ENCODE measurements at regions not wholly inside any gene's neighbourhood (a gene's known extent, or its start where the extent isn't known, plus 50 kb on each side); places are given as distances from the start of the nearest gene placed in this dataset.

GRCh38 chr9:109886041-109886440 lies 106.0 kb downstream of the PALM2AKAP2 start:
- no peak for DNase-seq

DNA sequence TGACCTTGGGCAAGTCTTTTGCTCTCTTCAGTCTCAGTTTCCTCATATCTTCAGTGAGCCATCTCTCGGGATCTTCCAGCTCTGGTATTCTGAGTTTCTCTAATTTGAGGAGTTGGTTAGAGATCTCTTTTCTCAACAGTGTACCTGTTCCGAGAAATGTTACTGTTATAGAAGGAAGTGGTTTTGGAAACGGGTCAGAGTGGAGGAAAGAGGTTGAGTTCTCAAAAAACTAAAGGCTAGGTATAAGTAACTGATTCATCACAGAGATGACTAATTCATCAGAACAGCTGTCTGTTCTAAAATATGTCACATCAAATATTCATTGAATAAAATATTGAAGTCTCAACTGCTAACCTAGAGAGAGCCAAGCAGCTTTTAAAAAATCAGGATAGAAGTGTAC lies 106.6 kb downstream of the PALM2AKAP2 start:
- DNase-seq = no peak

- no peak for DNase-seq
These were observed 107.1 kb downstream of the PALM2AKAP2 start for GRCh38 chr9:109887079-109887478.

DNA sequence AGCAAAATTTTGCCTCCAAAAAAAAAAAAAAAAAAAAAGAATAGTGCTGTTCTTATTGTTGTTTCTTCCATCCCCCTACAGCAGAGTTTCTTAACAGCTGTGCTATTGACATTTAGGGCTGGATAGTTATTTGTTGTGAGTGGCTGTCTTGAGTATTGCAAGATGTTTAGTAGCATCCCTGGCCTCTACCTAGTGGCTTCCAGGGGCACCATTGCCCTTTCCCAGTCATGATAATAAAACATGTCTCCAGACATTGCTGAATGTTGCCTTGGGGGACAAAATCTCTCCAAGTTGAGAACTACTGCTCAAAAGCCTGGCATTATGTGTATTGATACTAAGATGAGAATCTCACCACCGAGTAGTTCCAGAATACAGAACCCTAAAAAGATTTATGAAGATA lies 108.7 kb downstream of the PALM2AKAP2 start:
- no peak for DNase-seq

GRCh38 chr9:109889456-109889855 lies 109.5 kb downstream of the PALM2AKAP2 start:
- no peak for DNase-seq

DNA sequence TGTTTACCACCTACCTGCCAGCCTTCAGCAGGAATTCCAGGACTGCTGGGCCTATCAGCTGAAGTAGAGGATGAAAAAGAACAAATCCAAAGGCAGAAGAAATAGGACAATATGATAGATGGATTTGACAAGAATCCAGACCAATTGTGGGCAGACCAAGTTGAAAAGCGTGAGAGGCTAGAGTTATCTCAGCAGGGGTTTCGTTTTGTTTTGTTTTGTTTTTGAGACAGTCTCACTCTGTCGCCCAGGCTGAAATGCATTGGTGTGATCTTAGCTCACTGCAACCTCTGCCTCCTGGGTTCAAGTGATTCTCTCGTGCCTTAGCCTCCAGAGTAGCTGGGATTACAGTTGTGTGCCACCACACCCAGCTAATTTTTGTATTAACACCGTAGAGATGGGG lies 113.2 kb downstream of the PALM2AKAP2 start:
- DNase-seq = no peak

DNA sequence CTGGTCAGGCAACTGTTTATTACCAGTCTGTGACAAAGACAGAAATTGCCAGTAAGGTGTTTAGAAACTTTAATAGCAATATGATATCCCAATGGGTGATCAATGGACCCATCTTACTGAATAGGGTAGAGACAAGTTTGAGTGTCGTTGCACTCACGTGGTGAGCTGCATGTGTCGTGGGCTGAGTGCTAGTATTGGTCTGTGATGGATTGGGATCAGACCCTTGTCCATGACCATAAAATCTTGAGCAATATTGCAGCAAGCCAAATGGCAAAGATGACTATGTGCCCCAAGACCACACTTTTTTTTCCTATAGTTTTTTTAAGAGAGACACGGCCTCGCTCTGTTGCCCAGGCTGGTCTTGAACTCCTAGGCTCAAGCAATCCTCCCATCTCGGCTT lies 114.5 kb downstream of the PALM2AKAP2 start:
- no peak for DNase-seq

DNA sequence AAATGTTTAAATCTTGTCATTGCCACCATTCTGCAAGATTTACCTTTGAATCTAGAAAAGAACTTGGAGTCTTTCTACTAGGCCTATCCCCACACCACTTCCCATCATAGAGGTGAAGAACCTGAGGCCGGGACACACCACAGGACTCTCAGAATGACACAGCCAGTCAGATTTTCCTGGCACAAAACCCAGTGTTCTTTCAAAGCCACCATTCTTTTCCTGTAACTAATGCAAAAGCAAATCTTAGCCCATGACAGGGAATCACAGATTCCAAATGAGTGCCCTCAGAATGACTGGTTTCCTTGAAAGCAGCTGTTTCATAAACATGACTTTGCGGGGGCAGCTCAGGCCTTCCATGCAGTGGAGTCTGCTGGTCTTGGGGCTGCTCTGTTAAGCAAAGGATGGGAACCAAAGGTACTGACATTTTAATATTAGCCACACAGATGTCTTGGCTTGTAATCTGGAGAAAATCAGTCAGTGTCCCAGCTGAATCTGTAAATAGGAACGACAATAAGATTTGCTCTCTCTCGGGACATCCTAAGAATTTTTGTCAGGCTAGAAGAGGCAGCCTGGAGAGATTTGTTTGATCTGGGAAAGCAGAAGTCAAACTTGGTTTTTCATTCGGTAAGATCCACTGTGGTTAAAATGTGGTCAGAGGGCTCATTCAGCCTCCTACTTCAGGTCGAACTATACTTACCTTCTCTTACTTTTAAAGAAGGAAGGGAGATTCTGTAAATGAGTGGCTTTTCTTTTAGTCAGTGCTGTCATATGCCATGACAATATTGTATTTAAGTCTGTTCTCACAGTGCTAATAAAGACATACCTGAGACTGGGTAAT lies 115.1 kb downstream of the PALM2AKAP2 start:
- DNase-seq = peak; percentile 11

- no peak for DNase-seq
These were observed 121.2 kb downstream of the PALM2AKAP2 start for GRCh38 chr9:109901201-109901600.

- peak; percentile 65 for DNase-seq
These were observed 123.6 kb downstream of the PALM2AKAP2 start for GRCh38 chr9:109903515-109904138.

DNA sequence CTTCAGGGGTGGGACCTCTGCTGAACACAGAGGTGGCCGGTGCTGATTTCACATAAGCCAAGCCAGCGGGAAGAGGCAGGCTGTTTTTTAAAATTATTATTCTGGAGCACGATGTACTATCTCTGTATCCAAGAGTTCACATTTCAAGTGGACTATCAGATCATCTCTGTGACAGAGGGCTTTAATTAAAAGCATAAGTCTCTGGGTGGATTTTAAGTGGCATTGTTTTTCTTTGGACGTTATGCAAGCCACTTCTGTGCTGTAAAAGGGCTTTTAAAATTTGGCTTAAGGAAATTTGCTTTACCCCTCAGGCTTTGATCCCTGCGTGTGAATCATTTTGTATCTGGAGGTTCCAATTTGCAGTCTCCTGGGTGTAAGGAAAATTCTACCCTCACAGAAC lies 124.7 kb downstream of the PALM2AKAP2 start:
- DNase-seq = no peak

GRCh38 chr9:109905472-109905871 lies 125.5 kb downstream of the PALM2AKAP2 start:
- no peak for DNase-seq

- DNase-seq = no peak
These were observed 126.9 kb downstream of the PALM2AKAP2 start for GRCh38 chr9:109906766-109907382.

DNA sequence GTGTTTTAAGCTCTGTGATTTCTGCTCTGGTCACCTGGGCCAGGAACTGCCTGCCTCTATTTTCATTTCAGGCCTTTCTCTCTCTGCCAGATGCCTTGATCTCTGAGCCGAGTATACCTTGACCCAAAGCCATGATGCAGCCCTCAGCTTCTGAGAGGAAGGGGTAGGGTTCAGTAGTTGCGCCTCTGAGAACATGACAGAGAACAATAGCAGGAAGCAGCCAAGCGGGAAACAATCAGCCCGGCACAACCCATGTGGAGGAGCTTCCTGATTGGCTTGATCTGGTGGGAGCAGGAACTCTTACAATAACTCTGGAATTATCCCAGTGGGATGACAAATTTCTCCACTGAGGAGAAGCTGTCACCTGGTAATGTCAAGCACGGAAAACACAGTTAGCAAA lies 127.4 kb downstream of the PALM2AKAP2 start:
- DNase-seq = no peak

DNA sequence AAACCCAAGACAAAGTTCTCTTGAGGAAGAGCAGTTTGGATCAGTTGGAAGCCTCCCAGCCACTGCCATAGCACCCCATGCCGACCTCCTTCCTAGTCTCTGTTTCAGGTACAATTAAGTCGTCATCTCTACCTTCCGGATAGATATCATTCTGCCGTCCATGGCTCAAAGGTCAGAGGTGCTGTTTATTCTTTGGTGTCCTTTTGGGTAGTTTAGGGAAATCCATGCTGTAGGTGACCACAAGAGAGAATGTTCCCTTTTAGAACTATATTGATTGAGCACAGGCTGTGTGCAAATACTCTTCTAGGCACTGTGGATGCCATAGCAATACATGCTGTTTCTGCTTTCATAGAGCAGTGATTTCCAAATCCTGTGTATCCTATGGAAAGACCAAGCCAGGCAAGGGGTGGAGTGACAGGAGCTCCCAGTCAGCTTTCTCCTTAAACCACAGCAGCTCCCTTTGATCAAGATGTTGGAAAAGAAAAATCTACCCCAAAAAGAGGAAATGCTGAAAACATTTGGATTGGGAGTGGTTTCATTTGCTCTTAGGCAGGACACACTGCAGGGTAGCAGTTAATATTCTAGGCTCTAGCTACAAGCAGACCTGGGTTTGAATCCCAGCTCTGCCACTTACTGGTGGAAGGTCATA lies 127.9 kb downstream of the PALM2AKAP2 start:
- no peak for DNase-seq

DNA sequence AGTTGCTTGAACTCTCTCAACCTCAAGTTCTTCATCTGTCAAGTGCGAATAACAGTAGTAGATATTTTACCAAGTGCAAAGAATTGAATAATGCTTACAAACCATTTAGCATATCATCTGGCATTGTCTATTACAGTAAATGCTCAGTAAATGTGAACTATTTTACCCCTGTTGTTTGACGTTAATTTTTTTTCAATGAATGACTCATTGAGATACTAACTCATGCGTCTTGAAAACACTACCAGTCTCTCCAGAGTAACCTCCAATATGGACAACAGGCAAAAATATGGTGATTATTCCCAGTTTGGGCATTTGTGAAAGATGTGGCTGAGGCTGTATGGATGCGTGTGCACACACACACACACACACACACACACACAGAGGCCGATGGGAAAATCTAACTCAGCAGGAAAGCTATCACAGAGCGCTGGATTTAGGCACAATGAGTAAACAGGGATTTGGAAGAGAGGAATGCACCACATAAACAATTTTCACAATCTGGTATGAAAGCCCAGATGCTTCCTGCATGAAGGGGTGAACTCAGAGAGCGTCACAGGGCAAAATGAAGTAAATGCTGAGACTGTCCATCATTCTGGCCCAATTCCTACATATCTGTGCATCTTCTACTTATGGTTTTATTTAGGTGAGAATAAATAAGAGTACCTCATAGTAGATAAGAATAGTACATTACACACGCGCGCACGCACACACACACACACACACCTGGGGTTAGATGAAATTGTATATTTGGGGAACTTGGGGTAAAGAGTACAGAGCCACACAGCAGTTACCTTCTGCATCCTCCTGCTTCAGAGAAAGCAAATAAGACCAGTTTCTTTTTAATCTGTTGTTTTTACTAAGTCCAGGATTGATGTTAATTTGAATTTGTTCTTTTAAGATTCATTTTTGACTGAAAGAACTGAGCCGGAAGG lies 128.7 kb downstream of the PALM2AKAP2 start:
- DNase-seq = no peak

GRCh38 chr9:109910671-109911518 lies 130.9 kb downstream of the PALM2AKAP2 start:
- no peak for DNase-seq

GRCh38 chr9:109912082-109912582 lies 132.1 kb downstream of the PALM2AKAP2 start:
- no peak for DNase-seq

GRCh38 chr9:109912726-109913460 lies 132.9 kb downstream of the PALM2AKAP2 start:
- DNase-seq = no peak

GRCh38 chr9:109913461-109913810 lies 133.4 kb downstream of the PALM2AKAP2 start:
- DNase-seq = no peak
